Tibial nerve (tissue), 3 donors: ENCODE measurements at regions not wholly inside any gene's neighbourhood (a gene's known extent, or its start where the extent isn't known, plus 50 kb on each side); places are given as distances from the start of the nearest gene placed in this dataset.

Experiments used
- POLR2A ChIP-seq, 2 donors: fragments of 450-650 bp; IDR thresholded peaks; one replicate each; pipeline ENCODE4 v1.6.1; 2017; ENCODE audit warnings: antibody characterized with exemption in 2 of 2, mild to moderate bottlenecking in 2 of 2, moderate library complexity in 2 of 2
- TF ChIP-seq, protein P1 (sequence below), 5 experiments: fragments of 200-600 bp in 3 of 5; fragments of 450-650 bp in 2 of 5; sonication (generic) in 3 of 5; IDR thresholded peaks; one replicate each; pipeline ENCODE4 v1.5.1; 2016 to 2019; ENCODE audit warnings: antibody characterized with exemption in 5 of 5, mild to moderate bottlenecking in 3 of 5, moderate library complexity in 2 of 5

DNA sequence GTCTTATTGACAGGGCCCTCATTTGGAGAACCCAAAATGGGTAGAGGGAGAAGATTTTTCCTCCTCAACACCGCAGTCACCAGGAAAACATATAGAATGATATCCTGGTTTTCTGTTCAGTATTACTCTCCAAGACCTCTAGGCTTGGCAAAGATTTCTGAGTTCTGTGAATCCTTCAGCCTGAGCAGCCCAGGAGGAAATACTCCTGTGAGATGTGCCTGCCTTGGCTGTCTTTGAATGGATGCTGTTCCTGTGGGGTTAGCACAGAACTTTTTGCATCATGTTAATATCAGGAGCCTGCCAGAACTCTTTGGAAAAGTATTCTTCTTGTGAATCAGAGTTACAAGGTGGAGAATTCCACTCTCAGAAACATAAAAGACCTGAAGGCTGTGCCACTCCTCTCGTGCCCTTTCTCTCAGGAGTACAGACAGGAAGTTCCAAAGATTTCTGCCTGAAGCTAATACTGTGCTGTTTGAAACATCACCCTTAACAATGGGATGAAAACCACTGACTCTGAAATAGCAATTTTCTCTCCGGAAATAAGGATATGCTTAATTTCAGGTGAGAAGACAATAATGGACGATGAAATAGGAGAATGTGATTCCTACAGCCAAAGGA, 520.1 kb upstream of the NBEA start:
- TF ChIP-seq, protein P1, sequence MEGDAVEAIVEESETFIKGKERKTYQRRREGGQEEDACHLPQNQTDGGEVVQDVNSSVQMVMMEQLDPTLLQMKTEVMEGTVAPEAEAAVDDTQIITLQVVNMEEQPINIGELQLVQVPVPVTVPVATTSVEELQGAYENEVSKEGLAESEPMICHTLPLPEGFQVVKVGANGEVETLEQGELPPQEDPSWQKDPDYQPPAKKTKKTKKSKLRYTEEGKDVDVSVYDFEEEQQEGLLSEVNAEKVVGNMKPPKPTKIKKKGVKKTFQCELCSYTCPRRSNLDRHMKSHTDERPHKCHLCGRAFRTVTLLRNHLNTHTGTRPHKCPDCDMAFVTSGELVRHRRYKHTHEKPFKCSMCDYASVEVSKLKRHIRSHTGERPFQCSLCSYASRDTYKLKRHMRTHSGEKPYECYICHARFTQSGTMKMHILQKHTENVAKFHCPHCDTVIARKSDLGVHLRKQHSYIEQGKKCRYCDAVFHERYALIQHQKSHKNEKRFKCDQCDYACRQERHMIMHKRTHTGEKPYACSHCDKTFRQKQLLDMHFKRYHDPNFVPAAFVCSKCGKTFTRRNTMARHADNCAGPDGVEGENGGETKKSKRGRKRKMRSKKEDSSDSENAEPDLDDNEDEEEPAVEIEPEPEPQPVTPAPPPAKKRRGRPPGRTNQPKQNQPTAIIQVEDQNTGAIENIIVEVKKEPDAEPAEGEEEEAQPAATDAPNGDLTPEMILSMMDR (IDR thresholded peaks at IDR 0.05), result no peak
- no peak for TF ChIP-seq POLR2A (IDR thresholded peaks at IDR 0.05)
